Brain microvascular endothelial cell (primary cell): ENCODE measurements at regions not wholly inside any gene's neighbourhood (a gene's known extent, or its start where the extent isn't known, plus 50 kb on each side); places are given as distances from the start of the nearest gene placed in this dataset.

ENCODE experiments used
- DNase-seq: peaks from one replicate; pipeline ENCODE4 v3.0.0-alpha.2; 2020
- H3K27ac ChIP-seq: fragments of 250-450 bp; sonication (Bioruptor Pico); 2 replicates; pipeline ENCODE4 v1.5.1; 2020; ENCODE audit warnings: mild to moderate bottlenecking, moderate library complexity
- H3K27me3 ChIP-seq: fragments of 250-450 bp; sonication (Bioruptor Pico); replicated peaks from 2 replicates; pipeline ENCODE4 v1.5.1; 2020; ENCODE audit warnings: mild to moderate bottlenecking
- H3K36me3 ChIP-seq: fragments of 250-450 bp; sonication (Bioruptor Pico); replicated peaks from 2 replicates; pipeline ENCODE4 v1.5.1; 2020; ENCODE audit warnings: mild to moderate bottlenecking
- H3K4me3 ChIP-seq: 2 replicates; pipeline ENCODE4 v1.5.1; 2011; ENCODE audit warnings: low read depth, mild to moderate bottlenecking, control low read depth, low read length, moderate library complexity
- CTCF ChIP-seq: IDR thresholded peaks from 2 replicates; pipeline ENCODE4 v1.5.1; 2011; ENCODE audit warnings: low read depth, mild to moderate bottlenecking, moderate library complexity, low read length, control low read depth, inconsistent platforms; ENCODE audit errors: missing control alignments
- in situ Hi-C: cut with HindIII; loops from 2 replicates; pipeline ENCODE4 v1.10.0; 2017; ENCODE audit warnings: low sequenced_read_pairs, low pct_ligation_motif_present

- no peaks in the 10 kb centered on the region for H3K27me3 ChIP-seq
- DNase-seq = no peak
- no peak overlapping the region for H3K4me3 ChIP-seq
- TF ChIP-seq CTCF = no peak
- no peak overlapping the region for H3K27ac ChIP-seq
- in situ Hi-C loops = no loop called here
- H3K36me3 ChIP-seq = no peaks in the 10 kb centered on the region
Observed at GRCh38 chr4:17336986-17337385, 174.9 kb downstream of the QDPR start.

- in situ Hi-C loops = no loop called here
- TF ChIP-seq CTCF = no peak
- Histone ChIP-seq H3K4me3 (no peak overlapping the region), H3K27me3 (no peaks in the 10 kb centered on the region), H3K27ac (no peak overlapping the region), H3K36me3 (no peaks in the 10 kb centered on the region)
- no peak for DNase-seq
Observed at GRCh38 chr4:17336524-17336961, 175.3 kb downstream of the QDPR start.

- in situ Hi-C loops = no loop called here
- H3K27ac ChIP-seq = no peak overlapping the region
- DNase-seq = no peak
- H3K36me3 ChIP-seq = no peaks in the 10 kb centered on the region
- no peaks in the 10 kb centered on the region for H3K27me3 ChIP-seq
- H3K4me3 ChIP-seq = no peak overlapping the region
- TF ChIP-seq CTCF = no peak
Observed at GRCh38 chr4:17336069-17336468, 175.8 kb downstream of the QDPR start.

- Histone ChIP-seq H3K27me3 (no peaks in the 10 kb centered on the region), H3K36me3 (no peaks in the 10 kb centered on the region), H3K4me3 (no peak overlapping the region), H3K27ac (no peak overlapping the region)
- in situ Hi-C loops = no loop called here
- TF ChIP-seq CTCF = no peak
- no peak for DNase-seq
Observed at GRCh38 chr4:17335371-17335770, 176.5 kb downstream of the QDPR start.

GRCh38 chr4:17332478-17332877 lies 179.4 kb downstream of the QDPR start:
- H3K27ac ChIP-seq = no peak overlapping the region
- TF ChIP-seq CTCF = peak; percentile 9
- no peaks in the 10 kb centered on the region for H3K36me3 ChIP-seq
- DNase-seq = no peak
- no peaks in the 10 kb centered on the region for H3K27me3 ChIP-seq
- in situ Hi-C loops = no loop called here
- H3K4me3 ChIP-seq = no peak overlapping the region

GRCh38 chr4:17329046-17329445 lies 182.8 kb downstream of the QDPR start:
- in situ Hi-C loops = no loop called here

More at GRCh38 chr4:17329046-17329445, 182.8 kb downstream of the QDPR start:
- Histone ChIP-seq H3K27me3 (no peaks in the 10 kb centered on the region), H3K36me3 (no peaks in the 10 kb centered on the region), H3K27ac (no peak overlapping the region), H3K4me3 (no peak overlapping the region)
- no peak for TF ChIP-seq CTCF
- DNase-seq = no peak
